Suprapubic skin (tissue), 4 donors: ENCODE measurements at regions not wholly inside any gene's neighbourhood (a gene's known extent, or its start where the extent isn't known, plus 50 kb on each side); places are given as distances from the start of the nearest gene placed in this dataset.

Experiments
- EP300 ChIP-seq: sonication (generic); formaldehyde crosslinking; IDR thresholded peaks from one replicate; pipeline ENCODE4 v1.6.1; 2017; ENCODE audit warnings: antibody characterized with exemption
- POLR2A ChIP-seq, 2 donors: fragments of 450-650 bp; IDR thresholded peaks; one replicate each; pipeline ENCODE4 v1.6.1; 2017; ENCODE audit warnings: antibody characterized with exemption in 2 of 2, mild to moderate bottlenecking in 2 of 2, moderate library complexity in 2 of 2
- POLR2AphosphoS5 ChIP-seq, 3 donors: sonication (generic); formaldehyde crosslinking; IDR thresholded peaks; one replicate each; pipeline ENCODE4 v1.6.1; 2017; ENCODE audit warnings: antibody characterized with exemption in 3 of 3
- TF ChIP-seq, protein P1 (sequence below), 2 donors: fragments of 200-600 bp in 1 of 2; fragments of 450-650 bp in 1 of 2; sonication (generic) in 1 of 2; IDR thresholded peaks; one replicate each; pipeline ENCODE4 v1.5.1; 2016 to 2019; ENCODE audit warnings: antibody characterized with exemption in 2 of 2, mild to moderate bottlenecking in 1 of 2, moderate library complexity in 1 of 2

DNA sequence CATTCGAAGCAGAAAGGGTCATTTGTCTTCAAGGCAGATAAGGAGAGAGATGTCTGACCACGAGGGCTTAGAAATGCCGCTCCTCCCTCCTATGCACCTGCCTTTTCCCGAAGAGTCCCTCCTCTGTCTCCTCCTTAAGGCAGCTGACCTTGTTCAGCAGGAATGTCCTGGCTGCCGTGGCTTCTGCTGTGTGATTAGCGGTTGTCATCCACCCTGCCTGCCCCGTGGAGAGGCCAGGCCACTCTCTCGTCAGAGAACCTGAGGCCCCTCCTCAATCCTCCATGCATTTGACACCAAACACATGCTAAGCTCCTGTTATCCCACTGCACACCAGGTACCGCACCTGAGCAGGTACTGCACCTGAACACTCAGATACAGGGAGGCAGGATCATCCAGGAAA, 834.6 kb downstream of the TBC1D22A start:
- no peak for TF ChIP-seq POLR2A (IDR thresholded peaks at IDR 0.05)
- TF ChIP-seq, protein P1, sequence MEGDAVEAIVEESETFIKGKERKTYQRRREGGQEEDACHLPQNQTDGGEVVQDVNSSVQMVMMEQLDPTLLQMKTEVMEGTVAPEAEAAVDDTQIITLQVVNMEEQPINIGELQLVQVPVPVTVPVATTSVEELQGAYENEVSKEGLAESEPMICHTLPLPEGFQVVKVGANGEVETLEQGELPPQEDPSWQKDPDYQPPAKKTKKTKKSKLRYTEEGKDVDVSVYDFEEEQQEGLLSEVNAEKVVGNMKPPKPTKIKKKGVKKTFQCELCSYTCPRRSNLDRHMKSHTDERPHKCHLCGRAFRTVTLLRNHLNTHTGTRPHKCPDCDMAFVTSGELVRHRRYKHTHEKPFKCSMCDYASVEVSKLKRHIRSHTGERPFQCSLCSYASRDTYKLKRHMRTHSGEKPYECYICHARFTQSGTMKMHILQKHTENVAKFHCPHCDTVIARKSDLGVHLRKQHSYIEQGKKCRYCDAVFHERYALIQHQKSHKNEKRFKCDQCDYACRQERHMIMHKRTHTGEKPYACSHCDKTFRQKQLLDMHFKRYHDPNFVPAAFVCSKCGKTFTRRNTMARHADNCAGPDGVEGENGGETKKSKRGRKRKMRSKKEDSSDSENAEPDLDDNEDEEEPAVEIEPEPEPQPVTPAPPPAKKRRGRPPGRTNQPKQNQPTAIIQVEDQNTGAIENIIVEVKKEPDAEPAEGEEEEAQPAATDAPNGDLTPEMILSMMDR (IDR thresholded peaks at IDR 0.05) = no peak
- no peak for TF ChIP-seq EP300
- no peak for TF ChIP-seq POLR2AphosphoS5 (IDR thresholded peaks at IDR 0.05)
